Endothelial cell of umbilical vein (primary cell): ENCODE measurements at regions not wholly inside any gene's neighbourhood (a gene's known extent, or its start where the extent isn't known, plus 50 kb on each side); places are given as distances from the start of the nearest gene placed in this dataset.

ENCODE experiments used
- EZH2 ChIP-seq: IDR thresholded peaks from 2 replicates; pipeline ENCODE4 v1.6.1; 2012; ENCODE audit warnings: borderline replicate concordance, low read depth, mild to moderate bottlenecking, moderate library complexity, low read length, inconsistent platforms; ENCODE audit not compliant: severe bottlenecking
- FOS ChIP-seq: IDR thresholded peaks from 2 replicates; pipeline ENCODE4 v1.6.1; 2011; ENCODE audit warnings: mild to moderate bottlenecking, low read length, moderate library complexity, borderline replicate concordance; ENCODE audit not compliant: insufficient read depth
- GATA2 ChIP-seq: IDR thresholded peaks from 2 replicates; pipeline ENCODE4 v1.7.0; 2011; ENCODE audit warnings: low read depth, mild to moderate bottlenecking, moderate library complexity, mixed read lengths, low read length; ENCODE audit not compliant: insufficient read length, insufficient read depth
- JUN ChIP-seq: IDR thresholded peaks from 2 replicates; pipeline ENCODE4 v1.6.1; 2011; ENCODE audit warnings: borderline replicate concordance, low read depth; ENCODE audit not compliant: insufficient read length, insufficient read depth
- MYC ChIP-seq: IDR thresholded peaks from one replicate; pipeline ENCODE4 v1.6.1; 2011; ENCODE audit warnings: mild to moderate bottlenecking, low read depth, low read length
- POLR2A ChIP-seq: IDR thresholded peaks from 2 replicates; pipeline ENCODE4 v1.6.1; 2012; ENCODE audit warnings: low read depth, mild to moderate bottlenecking, control low read depth, low read length
- POLR2AphosphoS5 ChIP-seq: IDR thresholded peaks from 2 replicates; pipeline ENCODE4 v1.6.1; 2012; ENCODE audit warnings: low read depth, mild to moderate bottlenecking, control low read depth, low read length, moderate library complexity; ENCODE audit not compliant: insufficient read depth
- TF ChIP-seq, protein P1 (sequence below), 2 donors: IDR thresholded peaks; 1 replicate in 1 of 2; 2 replicates in 1 of 2; pipeline ENCODE4 v1.5.1; 2011; ENCODE audit warnings: low read length in 2 of 2, mild to moderate bottlenecking in 2 of 2, moderate library complexity in 2 of 2, control low read depth in 1 of 2, inconsistent platforms in 1 of 2, low read depth in 1 of 2; ENCODE audit not compliant: insufficient read depth in 1 of 2; ENCODE audit errors: extremely low read depth in 1 of 2
- TF ChIP-seq, protein P2 (sequence below): IDR thresholded peaks from 2 replicates; pipeline ENCODE4 v1.6.1; 2011; ENCODE audit not compliant: insufficient read depth, insufficient read length

DNA sequence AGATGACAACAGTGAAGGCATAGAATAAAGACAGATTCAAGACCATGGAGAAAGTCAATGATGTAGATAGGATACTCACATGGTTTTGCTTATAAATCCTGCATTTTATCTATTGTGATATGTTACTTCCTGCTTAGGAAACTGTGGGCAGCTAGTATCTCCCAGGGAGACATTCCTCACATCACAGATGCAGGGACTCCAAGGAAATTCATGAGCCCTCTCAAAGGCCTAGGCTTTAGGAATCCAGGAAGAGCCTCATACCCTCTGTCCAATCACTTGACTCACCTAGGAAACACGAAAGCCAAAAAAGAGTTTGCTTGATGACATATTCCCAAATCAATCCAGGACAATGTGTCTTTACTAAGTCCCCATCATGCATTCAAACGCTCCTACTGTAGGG, 247.8 kb upstream of the KLHL29 start:
- TF ChIP-seq, protein P1, sequence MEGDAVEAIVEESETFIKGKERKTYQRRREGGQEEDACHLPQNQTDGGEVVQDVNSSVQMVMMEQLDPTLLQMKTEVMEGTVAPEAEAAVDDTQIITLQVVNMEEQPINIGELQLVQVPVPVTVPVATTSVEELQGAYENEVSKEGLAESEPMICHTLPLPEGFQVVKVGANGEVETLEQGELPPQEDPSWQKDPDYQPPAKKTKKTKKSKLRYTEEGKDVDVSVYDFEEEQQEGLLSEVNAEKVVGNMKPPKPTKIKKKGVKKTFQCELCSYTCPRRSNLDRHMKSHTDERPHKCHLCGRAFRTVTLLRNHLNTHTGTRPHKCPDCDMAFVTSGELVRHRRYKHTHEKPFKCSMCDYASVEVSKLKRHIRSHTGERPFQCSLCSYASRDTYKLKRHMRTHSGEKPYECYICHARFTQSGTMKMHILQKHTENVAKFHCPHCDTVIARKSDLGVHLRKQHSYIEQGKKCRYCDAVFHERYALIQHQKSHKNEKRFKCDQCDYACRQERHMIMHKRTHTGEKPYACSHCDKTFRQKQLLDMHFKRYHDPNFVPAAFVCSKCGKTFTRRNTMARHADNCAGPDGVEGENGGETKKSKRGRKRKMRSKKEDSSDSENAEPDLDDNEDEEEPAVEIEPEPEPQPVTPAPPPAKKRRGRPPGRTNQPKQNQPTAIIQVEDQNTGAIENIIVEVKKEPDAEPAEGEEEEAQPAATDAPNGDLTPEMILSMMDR (IDR thresholded peaks at IDR 0.05; ENCODE audit: extremely low read depth in 1 of 2, insufficient read depth in 1 of 2, low read depth in 1 of 2, low read length in 2 of 2): no peak
- no peak for TF ChIP-seq POLR2A
- TF ChIP-seq FOS: no peak
- no peak for TF ChIP-seq EZH2
- no peak for TF ChIP-seq JUN
- TF ChIP-seq MYC: no peak
- TF ChIP-seq, protein P2, sequence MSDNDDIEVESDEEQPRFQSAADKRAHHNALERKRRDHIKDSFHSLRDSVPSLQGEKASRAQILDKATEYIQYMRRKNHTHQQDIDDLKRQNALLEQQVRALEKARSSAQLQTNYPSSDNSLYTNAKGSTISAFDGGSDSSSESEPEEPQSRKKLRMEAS: no peak
- no peak for TF ChIP-seq POLR2AphosphoS5
- TF ChIP-seq GATA2: no peak
